HEK293T (cell line): ENCODE measurements at regions not wholly inside any gene's neighbourhood (a gene's known extent, or its start where the extent isn't known, plus 50 kb on each side); places are given as distances from the start of the nearest gene placed in this dataset.

Source experiments
- FOXK2 ChIP-seq: fragments of 450-650 bp; IDR thresholded peaks from 2 replicates; pipeline ENCODE4 v1.6.1; 2016; ENCODE audit warnings: mild to moderate bottlenecking
- FOXM1 ChIP-seq: fragments of 450-650 bp; IDR thresholded peaks from 2 replicates; pipeline ENCODE4 v1.6.1; 2017; ENCODE audit warnings: mild to moderate bottlenecking, borderline replicate concordance
- HDGF ChIP-seq: fragments of 450-650 bp; IDR thresholded peaks from 2 replicates; pipeline ENCODE4 v1.6.1; 2017; ENCODE audit warnings: antibody characterized with exemption, borderline replicate concordance
- L3MBTL2 ChIP-seq: fragments of 450-650 bp; conservative IDR thresholded peaks from 2 replicates; pipeline ENCODE4 v1.6.1; 2016; ENCODE audit warnings: mild to moderate bottlenecking
- PKNOX1 ChIP-seq: fragments of 450-650 bp; IDR thresholded peaks from 2 replicates; pipeline ENCODE4 v1.6.1; 2016
- SP1 ChIP-seq: fragments of 450-650 bp; IDR thresholded peaks from 2 replicates; pipeline ENCODE4 v1.6.1; 2017
- ZNF384 ChIP-seq: fragments of 450-650 bp; IDR thresholded peaks from 2 replicates; pipeline ENCODE4 v1.6.1; 2016

DNA sequence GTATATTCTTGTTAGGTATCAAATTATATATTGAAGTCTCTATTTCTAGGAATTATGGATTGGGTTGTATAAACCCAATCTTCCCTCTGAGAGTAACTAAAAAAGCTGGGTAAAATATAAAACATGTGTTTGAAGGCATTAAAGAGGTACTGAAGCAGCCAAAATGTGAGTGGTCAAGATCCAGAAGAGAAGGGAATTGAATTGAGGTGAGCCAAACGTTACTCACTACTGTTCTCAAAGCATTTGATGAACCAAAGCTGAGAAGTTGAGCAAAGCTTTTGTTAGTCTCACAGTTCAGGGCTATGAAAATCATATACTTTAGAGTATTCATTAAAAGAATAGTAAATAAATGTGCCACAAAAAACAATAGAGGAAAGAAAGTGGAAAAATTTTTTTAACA is 365.8 kb downstream of the BCKDHB start:
- TF ChIP-seq FOXK2 (no peak), PKNOX1 (no peak), SP1 (no peak), ZNF384 (no peak), HDGF (no peak), L3MBTL2 (no peak), FOXM1 (no peak)
